B cell (primary cell): ENCODE measurements at regions not wholly inside any gene's neighbourhood (a gene's known extent, or its start where the extent isn't known, plus 50 kb on each side); places are given as distances from the start of the nearest gene placed in this dataset.

Experiments
- ATAC-seq: fragments of 200-7000 bp; cut with Tn5 transposase; one replicate; pipeline ENCODE4 v1.10.0; 2021; ENCODE audit warnings: low read depth, mild to moderate bottlenecking, moderate number of reproducible peaks, moderate library complexity
- CTCF ChIA-PET: fragments of 350-600 bp; sonication (Branson Sonifier 250); formaldehyde crosslinking; loops from one replicate; lab custom pipeline; 2021; ENCODE audit warnings: antibody characterized with exemption, inconsistent platforms; lab: Charles Lee
- POLR2A ChIA-PET: fragments of 350-600 bp; sonication (Branson Sonifier 250); formaldehyde crosslinking; loops from one replicate; lab custom pipeline; 2021; ENCODE audit warnings: antibody characterized with exemption; lab: Charles Lee
- DNase-seq: peaks from one replicate; pipeline ENCODE4 v3.0.0; 2013
- H2AFZ ChIP-seq: 2 replicates; pipeline ENCODE4 v1.6.1; 2012; ENCODE audit warnings: mild to moderate bottlenecking, low read depth, low read length; ENCODE audit not compliant: insufficient read depth, poor library complexity, severe bottlenecking
- H3K27ac ChIP-seq, 2 donors: 1 replicate in 1 of 2; 2 replicates in 1 of 2; pipeline ENCODE4 v1.5.1; 2012 to 2013; ENCODE audit warnings: low read length in 2 of 2, mild to moderate bottlenecking in 2 of 2, moderate library complexity in 1 of 2
- H3K27me3 ChIP-seq, 4 experiments: fragments of 200-600 bp in 1 of 4; sonication (generic) in 1 of 4; replicated peaks in 1 of 4; 1 replicate in 2 of 4; 2 replicates in 2 of 4; pipeline versions ENCODE4 v1.6.1 to v1.7.0; 2013 to 2016; ENCODE audit warnings: low read length in 3 of 4, mild to moderate bottlenecking in 2 of 4, mixed read lengths in 1 of 4, moderate library complexity in 1 of 4; ENCODE audit not compliant: insufficient read depth in 4 of 4, control insufficient read depth in 3 of 4; ENCODE audit errors: control extremely low read depth in 1 of 4
- H3K36me3 ChIP-seq, 2 experiments: replicated peaks in 1 of 2; 1 replicate in 1 of 2; 2 replicates in 1 of 2; pipeline versions ENCODE4 v1.6.1 to v1.7.1; 2013; ENCODE audit warnings: low read length in 1 of 2; ENCODE audit not compliant: insufficient read depth in 2 of 2, control insufficient read depth in 1 of 2; ENCODE audit errors: control extremely low read depth in 1 of 2, extremely low read depth in 1 of 2
- H3K4me1 ChIP-seq, 2 donors: fragments of 200-600 bp in 1 of 2; sonication (generic) in 1 of 2; 1 replicate in 1 of 2; 2 replicates in 1 of 2; pipeline versions ENCODE4 v1.5.1 to v1.6.1; 2013 to 2017; ENCODE audit warnings: low read length in 2 of 2; ENCODE audit not compliant: control insufficient read depth in 2 of 2, insufficient read depth in 2 of 2
- H3K4me2 ChIP-seq: replicated peaks from 2 replicates; pipeline ENCODE3; 2012; ENCODE audit warnings: mild to moderate bottlenecking, low read depth, low read length; ENCODE audit not compliant: poor library complexity, severe bottlenecking
- H3K4me3 ChIP-seq, 5 experiments: fragments of 200-600 bp in 1 of 5; sonication (generic) in 1 of 5; 1 replicate in 3 of 5; 2 replicates in 2 of 5; pipeline versions ENCODE4 v1.5.1 to v1.7.0; 2011 to 2016; ENCODE audit warnings: low read length in 4 of 5, mild to moderate bottlenecking in 4 of 5, low read depth in 2 of 5, control low read depth in 1 of 5, moderate library complexity in 1 of 5; ENCODE audit not compliant: insufficient read depth in 1 of 5; ENCODE audit errors: control extremely low read depth in 1 of 5, extremely low read depth in 1 of 5
- H3K79me2 ChIP-seq: fragments of 200-600 bp; sonication (generic); one replicate; pipeline ENCODE4 v1.6.0; 2016; ENCODE audit warnings: low read length; ENCODE audit not compliant: control insufficient read depth, insufficient read depth
- H3K9ac ChIP-seq: fragments of 200-600 bp; sonication (generic); 2 replicates; pipeline ENCODE4 v1.6.1; 2017; ENCODE audit warnings: mild to moderate bottlenecking, low read length, moderate library complexity
- H3K9me3 ChIP-seq, 3 donors: one replicate each; pipeline versions ENCODE4 v1.6.1 to v1.7.1; 2013; ENCODE audit warnings: low read length in 2 of 3; ENCODE audit not compliant: control insufficient read depth in 2 of 3, insufficient read depth in 1 of 3; ENCODE audit errors: control extremely low read depth in 1 of 3
- H4K20me1 ChIP-seq: 2 replicates; pipeline ENCODE4 v1.6.0; 2012; ENCODE audit warnings: mild to moderate bottlenecking, low read length; ENCODE audit not compliant: insufficient read depth, control insufficient read depth, poor library complexity, severe bottlenecking
- H3K27ac Mint-ChIP-seq: one replicate; pipeline ENCODE4 v1.8.0; 2021; ENCODE audit warnings: mixed read lengths
- H3K27me3 Mint-ChIP-seq: one replicate; pipeline ENCODE4 v1.8.0; 2021; ENCODE audit warnings: mixed read lengths
- H3K4me1 Mint-ChIP-seq: one replicate; pipeline ENCODE4 v1.8.0; 2021; ENCODE audit warnings: mixed read lengths
- H3K4me3 Mint-ChIP-seq: one replicate; pipeline ENCODE4 v1.8.0; 2021; ENCODE audit warnings: mixed read lengths
- H3K9me3 Mint-ChIP-seq: one replicate; pipeline ENCODE4 v1.8.0; 2022; ENCODE audit warnings: mixed read lengths; ENCODE audit not compliant: insufficient read depth
- CTCF ChIP-seq: fragments of 200-600 bp; IDR thresholded peaks from one replicate; pipeline ENCODE4 v1.8.0; 2022; ENCODE audit warnings: antibody characterized with exemption, mild to moderate bottlenecking
- EZH2 ChIP-seq: IDR thresholded peaks from 2 replicates; pipeline ENCODE4 v1.6.1; 2012; ENCODE audit warnings: borderline replicate concordance, low read depth, mild to moderate bottlenecking, moderate library complexity, low read length; ENCODE audit not compliant: insufficient read depth, poor library complexity, severe bottlenecking
- WGBS: methylation state at CpG from one replicate; pipeline ENCODE4 v1.1.5; 2013; ENCODE audit warnings: missing lambda C conversion rate; ENCODE audit not compliant: insufficient coverage; 5-methylcytosine and 5-hydroxymethylcytosine counted together
- intact Hi-C: fragments of 100-400 bp; cut with micrococcal nuclease; formaldehyde crosslinking; loops from one replicate; pipeline ENCODE4 v1.10.0; 2022

- TF ChIP-seq EZH2: no peak
- peak; percentile 23 for TF ChIP-seq CTCF
- Histone ChIP-seq H3K4me1 (peaks cover 8 to 13% of the 10 kb centered on the region in 2 donors), H4K20me1 (no peaks in the 10 kb centered on the region), H3K79me2 (no peaks in the 10 kb centered on the region), H3K27me3 (no peaks in the 10 kb centered on the region), H3K9ac (peak overlapping the region; percentile 30), H3K9me3 (no peaks in the 10 kb centered on the region), H3K4me3 (peak overlapping the region in 1 of 5 experiments; percentile 19), H3K36me3 (no peaks in the 10 kb centered on the region), H3K4me2 (peak overlapping the region; percentile 55), H2AFZ (no peak overlapping the region), H3K27ac (no peak overlapping the region)
- ATAC-seq (peak; percentile 64), DNase-seq (peak; percentile 48)
- Mint-ChIP-seq H3K27me3 (peaks cover 9% of the 10 kb centered on the region), H3K27ac (no peak overlapping the region), H3K4me1 (peaks cover 14% of the 10 kb centered on the region), H3K4me3 (peak overlapping the region; percentile 69), H3K9me3 (no peaks in the 10 kb centered on the region)
- 26% methylated on average over 3 of the region's 6 CpGs for whole genome bisulfite sequencing
- POLR2A ChIA-PET: interaction anchor here (0.6 to 1.5 kb wide), 2 partner anchors 70 to 105 kb away, joined by 3 to 6 read pairs; no protein-coding TSS in a partner anchor
- intact Hi-C loops: loop anchor here (1.0 to 5.0 kb wide), 2 partner anchors 36 to 120 kb away; no protein-coding TSS in a partner anchor
- CTCF ChIA-PET: interaction anchor here (0.5 to 2.6 kb wide), 15 partner anchors 43 to 1784 kb away, joined by 3 to 15 read pairs (median 4); partner anchors contain the start of gene NABP1
Measured at GRCh38 chr2:191571163-191571769, 106.7 kb upstream of the NABP1 start.

GRCh38 chr2:191572319-191572718, 105.6 kb upstream of the NABP1 start:
- DNase-seq: no peak
- ChIA-PET POLR2A (interaction anchor here (1.5 kb wide), 1 partner anchor 104 kb away, joined by 6 read pairs; no protein-coding TSS in a partner anchor), CTCF (interaction anchor here (1.1 to 2.6 kb wide), 5 partner anchors 79 to 119 kb away, joined by 3 to 15 read pairs (median 9); no protein-coding TSS in a partner anchor)
- no peak overlapping the region for H3K4me3 Mint-ChIP-seq
- H3K36me3 ChIP-seq: no peaks in the 10 kb centered on the region
- TF ChIP-seq EZH2 (no peak), CTCF (no peak)
- H3K27me3 ChIP-seq: peaks cover 0 to 3% (median 0%) of the 10 kb centered on the region in 4 experiments
- H3K4me2 ChIP-seq: no peak overlapping the region
- peaks cover 14% of the 10 kb centered on the region for H3K4me1 Mint-ChIP-seq
- peaks cover 8 to 13% of the 10 kb centered on the region in 2 donors for H3K4me1 ChIP-seq
- no peak overlapping the region for H3K4me3 ChIP-seq
- peaks cover 8% of the 10 kb centered on the region for H3K27me3 Mint-ChIP-seq
- 82% methylated on average over 3 of the region's 5 CpGs for WGBS
- no peak overlapping the region for H3K27ac ChIP-seq
- H3K79me2 ChIP-seq: no peaks in the 10 kb centered on the region
- intact Hi-C loops: loop anchor here (5.0 kb wide), 1 partner anchor 35 kb away; no protein-coding TSS in a partner anchor
- H4K20me1 ChIP-seq: no peaks in the 10 kb centered on the region
- H3K9me3 Mint-ChIP-seq: no peaks in the 10 kb centered on the region
- no peaks in the 10 kb centered on the region for H3K9me3 ChIP-seq
- ATAC-seq: no peak
- no peak overlapping the region for H2AFZ ChIP-seq
- H3K9ac ChIP-seq: no peak overlapping the region
- no peak overlapping the region for H3K27ac Mint-ChIP-seq
